Activated CD4-positive, alpha-beta T cell treated with anti-CD3 and anti-CD28 coated beads, Interleukin-2, amount 50 U/mL, for 1 hour (primary cell): ENCODE measurements at regions not wholly inside any gene's neighbourhood (a gene's known extent, or its start where the extent isn't known, plus 50 kb on each side); places are given as distances from the start of the nearest gene placed in this dataset.

ENCODE experiments used
- DNase-seq: peaks from one replicate; pipeline ENCODE4 v3.0.0-alpha.2; 2020

DNA sequence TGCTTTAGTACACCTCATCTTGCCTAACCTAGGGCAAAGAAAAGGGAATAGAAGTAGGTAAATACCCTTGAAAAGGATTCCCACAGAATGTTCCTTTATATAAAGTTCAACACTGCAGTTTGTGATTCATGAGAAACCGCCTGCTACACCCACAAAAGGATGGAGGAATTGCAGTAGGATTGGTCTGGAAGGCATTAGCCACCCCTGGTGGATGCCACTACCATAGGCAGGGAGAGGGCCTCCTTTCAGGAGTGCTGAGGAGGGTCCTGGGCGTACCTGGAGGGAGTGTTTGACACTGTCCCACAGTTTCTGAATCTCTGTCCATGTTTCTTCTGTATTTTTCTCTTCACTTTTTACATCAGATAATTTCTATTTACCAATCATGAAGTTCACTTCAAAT lies 221.8 kb upstream of the TMEM72 start:
- no peak for DNase-seq

DNA sequence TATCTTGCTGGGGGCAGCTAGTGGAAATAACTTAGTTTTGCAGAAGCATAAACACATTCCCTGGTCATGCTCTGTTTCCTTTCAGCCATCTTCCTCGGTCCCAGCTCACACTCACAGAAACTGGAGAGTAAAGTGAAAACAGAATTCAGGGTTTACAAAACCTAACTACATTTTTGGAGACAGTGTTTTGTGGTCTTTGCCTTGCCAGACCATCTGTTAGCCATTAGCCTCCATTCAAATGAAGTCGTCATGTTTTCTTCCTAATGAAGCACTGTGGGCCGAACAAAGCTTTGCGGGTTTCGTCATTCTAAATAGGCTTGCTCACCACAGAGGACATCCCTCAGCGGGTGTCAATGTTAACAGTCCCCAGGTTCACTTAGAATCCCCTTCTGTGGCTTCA lies 214.6 kb upstream of the TMEM72 start:
- DNase-seq = no peak

GRCh38 chr10:44697116-44697515 lies 214.0 kb upstream of the TMEM72 start:
- DNase-seq = no peak

GRCh38 chr10:44702531-44702930 lies 208.6 kb upstream of the TMEM72 start:
- no peak for DNase-seq

- DNase-seq = no peak
Observed at GRCh38 chr10:44703241-44704155, 207.6 kb upstream of the TMEM72 start.

DNA sequence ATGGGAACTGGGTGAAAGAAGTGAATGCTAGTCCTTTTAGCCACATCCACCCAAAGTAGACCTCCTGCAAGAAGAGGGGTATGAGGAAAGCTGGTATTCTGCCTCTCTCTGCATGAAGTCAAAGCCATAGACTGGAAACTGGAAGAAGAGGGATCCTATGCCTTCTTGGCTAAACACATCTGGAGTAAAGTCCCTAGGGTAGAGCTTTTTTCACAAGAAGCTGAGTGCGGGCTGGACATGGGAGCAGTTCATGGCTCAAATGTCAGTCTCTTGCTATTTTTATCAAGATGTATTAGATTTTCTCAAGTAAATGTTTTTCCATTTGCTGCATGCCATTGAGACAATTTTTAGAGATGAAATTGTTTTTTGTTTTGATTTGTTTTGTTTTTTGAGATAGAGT lies 206.5 kb upstream of the TMEM72 start:
- no peak for DNase-seq

DNA sequence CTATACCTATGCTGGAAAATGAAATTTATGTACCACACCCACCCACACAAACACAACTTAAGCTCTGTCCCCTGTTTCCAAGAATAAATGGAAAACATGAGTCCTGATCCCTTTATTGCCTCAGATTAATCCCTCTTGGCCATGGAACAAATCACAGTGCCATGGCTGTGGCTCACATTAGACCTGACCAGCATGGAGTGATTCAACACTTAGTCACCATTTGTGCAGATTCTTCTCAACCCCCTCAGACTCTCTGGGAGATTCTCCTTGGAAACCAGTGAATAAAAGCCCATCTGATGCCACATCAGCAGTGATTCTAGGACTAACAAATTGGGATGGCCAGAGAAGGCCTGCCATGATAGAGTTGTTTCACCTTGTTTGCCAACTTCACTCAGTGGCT lies 204.4 kb upstream of the TMEM72 start:
- no peak for DNase-seq

- DNase-seq = no peak
Observed at GRCh38 chr10:44713307-44713706, 197.8 kb upstream of the TMEM72 start.

- DNase-seq = no peak
Observed at GRCh38 chr10:44714451-44714850, 196.7 kb upstream of the TMEM72 start.

- no peak for DNase-seq
Observed at GRCh38 chr10:44715136-44715535, 196.0 kb upstream of the TMEM72 start.

GRCh38 chr10:44716470-44717015 lies 194.6 kb upstream of the TMEM72 start:
- DNase-seq = no peak

DNA sequence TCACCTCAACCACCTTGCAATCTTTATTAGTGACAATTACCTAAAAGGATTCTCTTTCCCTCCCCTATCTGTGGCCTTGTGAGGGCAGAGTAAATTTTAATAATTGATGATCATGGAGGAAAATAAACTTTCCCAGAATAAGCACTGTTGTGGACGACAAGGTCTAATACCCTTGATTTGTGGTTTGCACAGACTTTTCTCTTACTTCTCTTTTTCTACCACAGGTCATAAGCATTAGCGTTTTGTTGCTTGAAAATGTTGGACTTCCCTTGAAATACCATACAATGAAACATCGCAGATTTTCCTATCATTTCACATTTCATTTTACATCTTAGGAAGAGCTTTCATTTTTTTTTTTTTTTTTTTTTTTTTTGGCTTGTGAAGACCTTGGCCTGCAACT lies 188.1 kb upstream of the TMEM72 start:
- no peak for DNase-seq

DNA sequence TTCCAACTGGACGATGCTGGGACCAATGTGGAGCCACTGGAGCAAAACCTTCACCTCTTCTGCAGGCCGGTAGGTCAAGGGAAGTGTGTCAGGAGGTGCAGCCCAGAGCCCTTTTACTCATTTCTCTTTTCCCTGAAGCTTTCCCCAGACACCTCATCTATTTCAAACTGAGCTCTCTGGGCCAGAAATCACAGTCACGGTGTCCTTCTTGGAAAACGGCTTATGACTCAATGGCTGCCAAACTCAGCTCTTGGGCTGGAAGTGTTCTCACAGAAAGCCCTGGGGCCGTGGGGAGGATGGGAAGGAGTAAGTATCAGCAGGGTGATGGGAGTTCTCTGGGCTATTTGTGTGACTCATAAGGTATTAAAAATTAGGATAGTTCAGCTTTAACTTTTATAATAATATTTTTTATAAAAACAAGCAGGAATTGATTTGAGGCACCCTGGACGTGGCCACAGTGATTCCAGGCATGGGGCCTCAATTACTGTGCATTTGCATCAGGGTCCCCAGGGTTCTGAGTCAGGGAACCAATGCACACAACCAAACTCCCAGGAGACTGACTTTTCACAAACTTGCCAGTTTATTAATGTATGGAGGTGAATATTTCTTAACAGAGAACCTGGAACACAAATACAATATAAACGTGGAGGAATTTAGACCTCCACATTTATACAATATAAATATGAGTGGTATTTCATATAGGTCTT lies 187.4 kb upstream of the TMEM72 start:
- DNase-seq = no peak

- no peak for DNase-seq
Observed at GRCh38 chr10:44724415-44725174, 186.5 kb upstream of the TMEM72 start.

- no peak for DNase-seq
Observed at GRCh38 chr10:44725404-44725803, 185.7 kb upstream of the TMEM72 start.

DNA sequence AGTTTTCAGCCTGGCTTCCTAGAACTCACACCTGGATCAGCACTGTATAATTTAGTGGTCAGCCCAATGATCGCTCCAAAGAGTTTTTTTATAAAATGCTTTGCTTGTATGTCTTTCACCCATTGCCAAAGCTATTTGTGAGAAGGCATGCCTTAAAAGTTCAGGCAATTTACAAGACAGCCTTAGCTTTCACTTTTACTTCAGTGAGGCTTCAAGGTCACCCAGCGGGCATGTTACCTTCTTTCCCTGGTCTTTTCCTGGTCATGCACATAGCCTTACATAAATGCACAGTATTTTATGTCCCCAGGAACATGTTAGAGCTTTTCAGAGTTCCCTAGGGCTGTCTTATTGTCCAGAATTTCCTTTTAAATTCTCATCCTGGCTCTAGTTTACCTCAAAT lies 179.9 kb upstream of the TMEM72 start:
- DNase-seq = no peak

GRCh38 chr10:44733501-44734488 lies 177.3 kb upstream of the TMEM72 start:
- DNase-seq = no peak

DNA sequence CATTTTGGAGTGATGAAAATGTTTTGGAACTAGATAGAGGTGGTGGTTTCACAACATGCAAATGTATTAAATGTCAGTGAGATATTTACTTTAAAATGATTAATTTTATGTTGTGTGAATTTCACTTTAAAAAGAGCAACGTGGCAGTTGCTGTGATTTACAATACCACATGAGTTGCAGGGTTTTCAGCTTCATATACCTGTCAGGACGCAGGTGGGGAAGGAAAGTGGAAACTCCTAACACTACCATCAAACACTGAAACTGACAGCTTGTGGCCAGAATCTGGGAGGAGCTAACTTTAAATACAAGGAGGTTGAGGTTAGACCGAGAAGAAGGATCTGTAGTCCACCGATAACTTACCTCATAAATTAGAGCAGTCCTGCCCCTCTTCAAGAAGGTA lies 168.9 kb upstream of the TMEM72 start:
- no peak for DNase-seq

- DNase-seq = no peak
Observed at GRCh38 chr10:44743535-44743934, 167.6 kb upstream of the TMEM72 start.

GRCh38 chr10:44745920-44746319 lies 165.2 kb upstream of the TMEM72 start:
- DNase-seq = no peak

- DNase-seq = no peak
Observed at GRCh38 chr10:44747593-44748172, 163.5 kb upstream of the TMEM72 start.

DNA sequence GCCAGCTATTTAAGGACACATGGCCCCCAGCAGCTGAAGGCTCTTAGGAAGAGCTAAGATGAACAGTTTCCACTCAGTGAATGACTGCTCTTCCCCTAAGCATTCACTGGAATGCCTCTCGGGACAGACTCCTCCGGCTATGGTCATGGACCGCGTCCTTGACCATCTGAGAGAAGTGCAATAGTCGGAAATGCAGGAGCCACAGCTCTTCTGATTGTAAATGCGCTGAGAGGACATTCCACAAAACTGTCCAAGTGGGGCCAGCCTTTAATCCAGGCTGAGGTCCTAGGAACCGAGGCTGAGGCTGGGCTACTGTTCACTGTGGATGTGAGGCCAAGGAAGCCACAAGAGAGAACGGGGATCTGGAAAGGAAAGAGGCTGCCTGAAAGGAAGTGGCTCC lies 162.0 kb upstream of the TMEM72 start:
- no peak for DNase-seq
